SK-N-SH treated with all-trans-retinoic acid at 6 μM for 48 hours (cell line): ENCODE measurements at regions not wholly inside any gene's neighbourhood (a gene's known extent, or its start where the extent isn't known, plus 50 kb on each side); places are given as distances from the start of the nearest gene placed in this dataset.

Experiments
- ATAC-seq: fragments of 200-7000 bp; cut with Tn5 transposase; 3 replicates; pipeline ENCODE4 v1.9.1; 2020; ENCODE audit warnings: mild to moderate bottlenecking, moderate library complexity
- ARNTL ChIP-seq: fragments of 450-650 bp; formaldehyde crosslinking; IDR thresholded peaks from 2 replicates; pipeline ENCODE4 v1.5.0; 2020; ENCODE audit warnings: low read depth, mild to moderate bottlenecking, moderate library complexity, borderline replicate concordance
- BACH2 ChIP-seq: fragments of 250-450 bp; sonication (Bioruptor Pico); IDR thresholded peaks from 2 replicates; pipeline ENCODE4 v1.9.0; 2021; ENCODE audit warnings: mild to moderate bottlenecking, borderline replicate concordance
- ISL1 ChIP-seq: fragments of 250-450 bp; sonication (Bioruptor Pico); IDR thresholded peaks from 2 replicates; pipeline ENCODE4 v2.1.2; 2022; ENCODE audit warnings: mild to moderate bottlenecking, moderate library complexity
- OSR1 ChIP-seq: fragments of 250-450 bp; sonication (Bioruptor Pico); IDR thresholded peaks from 2 replicates; pipeline ENCODE4 v1.8.0; 2022; ENCODE audit warnings: moderate library complexity, mild to moderate bottlenecking, inconsistent platforms
- PATZ1 ChIP-seq: fragments of 250-450 bp; sonication (Bioruptor Pico); IDR thresholded peaks from 2 replicates; pipeline ENCODE4 v1.8.0; 2020; ENCODE audit warnings: mild to moderate bottlenecking, moderate library complexity, borderline replicate concordance
- PPARA ChIP-seq: fragments of 250-450 bp; sonication (Bioruptor Pico); IDR thresholded peaks from 2 replicates; pipeline ENCODE4 v1.5.0; 2020; ENCODE audit warnings: mild to moderate bottlenecking, borderline replicate concordance
- RARB ChIP-seq: fragments of 250-450 bp; sonication (Bioruptor Pico); IDR thresholded peaks from 2 replicates; pipeline ENCODE4 v1.8.0; 2021; ENCODE audit warnings: mild to moderate bottlenecking, moderate library complexity
- SNAI2 ChIP-seq: fragments of 250-450 bp; sonication (Bioruptor Pico); IDR thresholded peaks from 2 replicates; pipeline ENCODE4 v1.5.0; 2020; ENCODE audit warnings: mild to moderate bottlenecking, moderate library complexity
- TCF4 ChIP-seq: fragments of 250-450 bp; sonication (Bioruptor Pico); IDR thresholded peaks from 2 replicates; pipeline ENCODE4 v1.8.0; 2021; ENCODE audit warnings: mild to moderate bottlenecking, moderate library complexity, borderline replicate concordance
- TOX ChIP-seq: fragments of 250-450 bp; sonication (Bioruptor Pico); IDR thresholded peaks from 2 replicates; pipeline ENCODE4 v1.8.0; 2021; ENCODE audit warnings: mild to moderate bottlenecking, moderate library complexity, borderline replicate concordance
- TSHZ2 ChIP-seq: fragments of 250-450 bp; sonication (Bioruptor Pico); IDR thresholded peaks from 2 replicates; pipeline ENCODE4 v1.5.0; 2020; ENCODE audit warnings: mild to moderate bottlenecking, moderate library complexity
- ZC3H10 ChIP-seq: fragments of 250-450 bp; sonication (Bioruptor Pico); IDR thresholded peaks from 2 replicates; pipeline ENCODE4 v1.5.1; 2021; ENCODE audit warnings: mild to moderate bottlenecking, moderate library complexity
- ZFP3 ChIP-seq: fragments of 250-450 bp; sonication (Bioruptor Pico); IDR thresholded peaks from 2 replicates; pipeline ENCODE4 v1.5.0; 2020; ENCODE audit warnings: mild to moderate bottlenecking, moderate library complexity
- ZFP30 ChIP-seq: fragments of 450-650 bp; formaldehyde crosslinking; IDR thresholded peaks from 2 replicates; pipeline ENCODE4 v1.5.0; 2022; ENCODE audit warnings: mild to moderate bottlenecking, moderate library complexity
- ZNF565 ChIP-seq: fragments of 450-650 bp; formaldehyde crosslinking; conservative IDR thresholded peaks from 2 replicates; pipeline ENCODE4 v1.5.0; 2020; ENCODE audit warnings: low read depth, mild to moderate bottlenecking, moderate library complexity
- ZNF70 ChIP-seq: fragments of 450-650 bp; formaldehyde crosslinking; IDR thresholded peaks from 2 replicates; pipeline ENCODE4 v1.5.0; 2020; ENCODE audit warnings: mild to moderate bottlenecking, moderate library complexity
- ZNF8 ChIP-seq: fragments of 450-650 bp; formaldehyde crosslinking; IDR thresholded peaks from 2 replicates; pipeline ENCODE4 v1.5.0; 2020; ENCODE audit warnings: mild to moderate bottlenecking, moderate library complexity
- TF ChIP-seq, protein P1 (sequence below): fragments of 250-450 bp; sonication (Bioruptor Pico); IDR thresholded peaks from 2 replicates; pipeline ENCODE4 v1.5.1; 2021; ENCODE audit warnings: mild to moderate bottlenecking, moderate library complexity
- TF ChIP-seq, protein P2 (sequence below): fragments of 250-450 bp; sonication (Bioruptor Pico); IDR thresholded peaks from 2 replicates; pipeline ENCODE4 v1.8.0; 2021; ENCODE audit warnings: low read depth, mild to moderate bottlenecking, moderate library complexity, borderline replicate concordance
- TF ChIP-seq, protein P3 (sequence below): fragments of 250-450 bp; sonication (Bioruptor Pico); IDR thresholded peaks from 2 replicates; pipeline ENCODE4 v1.5.1; 2020; ENCODE audit warnings: low read depth, mild to moderate bottlenecking, moderate library complexity

GRCh38 chr2:220743203-220743602 lies 828.9 kb downstream of the EPHA4 start:
- no peak for ATAC-seq
- TF ChIP-seq, protein P1, sequence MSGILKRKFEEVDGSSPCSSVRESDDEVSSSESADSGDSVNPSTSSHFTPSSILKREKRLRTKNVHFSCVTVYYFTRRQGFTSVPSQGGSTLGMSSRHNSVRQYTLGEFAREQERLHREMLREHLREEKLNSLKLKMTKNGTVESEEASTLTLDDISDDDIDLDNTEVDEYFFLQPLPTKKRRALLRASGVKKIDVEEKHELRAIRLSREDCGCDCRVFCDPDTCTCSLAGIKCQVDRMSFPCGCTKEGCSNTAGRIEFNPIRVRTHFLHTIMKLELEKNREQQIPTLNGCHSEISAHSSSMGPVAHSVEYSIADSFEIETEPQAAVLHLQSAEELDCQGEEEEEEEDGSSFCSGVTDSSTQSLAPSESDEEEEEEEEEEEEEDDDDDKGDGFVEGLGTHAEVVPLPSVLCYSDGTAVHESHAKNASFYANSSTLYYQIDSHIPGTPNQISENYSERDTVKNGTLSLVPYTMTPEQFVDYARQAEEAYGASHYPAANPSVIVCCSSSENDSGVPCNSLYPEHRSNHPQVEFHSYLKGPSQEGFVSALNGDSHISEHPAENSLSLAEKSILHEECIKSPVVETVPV, result no peak
- no peak for TF ChIP-seq ZNF565
- no peak for TF ChIP-seq ZFP30 (CRISPR knock-in tag)

GRCh38 chr2:220744861-220745260 lies 827.2 kb downstream of the EPHA4 start:
- no peak for ATAC-seq
- TF ChIP-seq ARNTL (CRISPR knock-in tag), result no peak
- TF ChIP-seq ZNF8 (CRISPR knock-in tag), result no peak
- TF ChIP-seq ZNF70 (CRISPR knock-in tag), result no peak
- TF ChIP-seq ISL1 (CRISPR knock-in tag), result no peak
- TF ChIP-seq ZFP3, result no peak
- no peak for TF ChIP-seq TCF4 (CRISPR knock-in tag)
- TF ChIP-seq TOX, result no peak
- TF ChIP-seq, protein P2, sequence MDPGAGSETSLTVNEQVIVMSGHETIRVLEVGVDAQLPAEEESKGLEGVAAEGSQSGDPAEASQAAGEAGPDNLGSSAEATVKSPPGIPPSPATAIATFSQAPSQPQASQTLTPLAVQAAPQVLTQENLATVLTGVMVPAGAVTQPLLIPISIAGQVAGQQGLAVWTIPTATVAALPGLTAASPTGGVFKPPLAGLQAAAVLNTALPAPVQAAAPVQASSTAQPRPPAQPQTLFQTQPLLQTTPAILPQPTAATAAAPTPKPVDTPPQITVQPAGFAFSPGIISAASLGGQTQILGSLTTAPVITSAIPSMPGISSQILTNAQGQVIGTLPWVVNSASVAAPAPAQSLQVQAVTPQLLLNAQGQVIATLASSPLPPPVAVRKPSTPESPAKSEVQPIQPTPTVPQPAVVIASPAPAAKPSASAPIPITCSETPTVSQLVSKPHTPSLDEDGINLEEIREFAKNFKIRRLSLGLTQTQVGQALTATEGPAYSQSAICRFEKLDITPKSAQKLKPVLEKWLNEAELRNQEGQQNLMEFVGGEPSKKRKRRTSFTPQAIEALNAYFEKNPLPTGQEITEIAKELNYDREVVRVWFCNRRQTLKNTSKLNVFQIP, result no peak
- no peak for TF ChIP-seq SNAI2 (CRISPR knock-in tag)
- no peak for TF ChIP-seq RARB
- TF ChIP-seq, protein P1, result no peak
- no peak for TF ChIP-seq PATZ1 (CRISPR knock-in tag)
- TF ChIP-seq, protein P3, sequence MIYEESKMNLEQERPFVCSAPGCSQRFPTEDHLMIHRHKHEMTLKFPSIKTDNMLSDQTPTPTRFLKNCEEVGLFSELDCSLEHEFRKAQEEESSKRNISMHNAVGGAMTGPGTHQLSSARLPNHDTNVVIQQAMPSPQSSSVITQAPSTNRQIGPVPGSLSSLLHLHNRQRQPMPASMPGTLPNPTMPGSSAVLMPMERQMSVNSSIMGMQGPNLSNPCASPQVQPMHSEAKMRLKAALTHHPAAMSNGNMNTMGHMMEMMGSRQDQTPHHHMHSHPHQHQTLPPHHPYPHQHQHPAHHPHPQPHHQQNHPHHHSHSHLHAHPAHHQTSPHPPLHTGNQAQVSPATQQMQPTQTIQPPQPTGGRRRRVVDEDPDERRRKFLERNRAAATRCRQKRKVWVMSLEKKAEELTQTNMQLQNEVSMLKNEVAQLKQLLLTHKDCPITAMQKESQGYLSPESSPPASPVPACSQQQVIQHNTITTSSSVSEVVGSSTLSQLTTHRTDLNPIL (CRISPR knock-in tag), result no peak

DNA sequence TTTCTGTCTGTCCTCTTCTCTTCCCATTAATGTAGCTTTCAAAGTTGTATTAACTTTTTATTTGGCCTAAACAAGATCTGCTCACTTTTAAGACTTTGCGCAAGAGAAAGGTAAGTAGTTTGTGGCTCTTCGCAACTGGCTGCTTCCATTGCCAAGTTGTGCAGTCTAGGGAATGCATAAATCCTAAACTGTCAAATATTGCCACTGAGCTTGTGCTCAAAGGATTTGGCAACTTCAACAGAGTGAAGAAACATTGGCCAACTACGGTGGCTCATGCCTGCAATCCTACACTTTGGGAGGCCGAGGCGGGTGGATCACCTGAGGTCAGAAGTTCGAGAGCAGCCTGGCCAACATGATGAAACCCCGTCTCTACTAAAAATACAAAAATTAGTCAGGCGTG lies 826.4 kb downstream of the EPHA4 start:
- no peak for ATAC-seq
- TF ChIP-seq ZNF70 (CRISPR knock-in tag) (no peak), ZFP30 (CRISPR knock-in tag) (no peak), ISL1 (CRISPR knock-in tag) (no peak), ZFP3 (no peak), OSR1 (CRISPR knock-in tag) (no peak)
- TF ChIP-seq, protein P3 (CRISPR knock-in tag), result no peak

GRCh38 chr2:220747736-220748135 lies 824.4 kb downstream of the EPHA4 start:
- ATAC-seq, result no peak
- TF ChIP-seq ZC3H10 (no peak), ZFP3 (no peak), BACH2 (no peak), ZNF70 (CRISPR knock-in tag) (no peak), TSHZ2 (CRISPR knock-in tag) (no peak), ZFP30 (CRISPR knock-in tag) (no peak), TOX (no peak), ZNF565 (no peak), ARNTL (CRISPR knock-in tag) (no peak), OSR1 (CRISPR knock-in tag) (no peak), PPARA (no peak), TCF4 (CRISPR knock-in tag) (no peak)
- TF ChIP-seq, protein P2, result no peak
- TF ChIP-seq, protein P3 (CRISPR knock-in tag), result no peak
